NCI-H1694 treated with DMSO at 0.1 percent for 48 hours (cell line): ENCODE measurements at regions not wholly inside any gene's neighbourhood (a gene's known extent, or its start where the extent isn't known, plus 50 kb on each side); places are given as distances from the start of the nearest gene placed in this dataset.

ENCODE experiments used
- DNase-seq: peaks from one replicate; lab custom pipeline; 2025; lab: John Stamatoyannopoulos, UW

DNA sequence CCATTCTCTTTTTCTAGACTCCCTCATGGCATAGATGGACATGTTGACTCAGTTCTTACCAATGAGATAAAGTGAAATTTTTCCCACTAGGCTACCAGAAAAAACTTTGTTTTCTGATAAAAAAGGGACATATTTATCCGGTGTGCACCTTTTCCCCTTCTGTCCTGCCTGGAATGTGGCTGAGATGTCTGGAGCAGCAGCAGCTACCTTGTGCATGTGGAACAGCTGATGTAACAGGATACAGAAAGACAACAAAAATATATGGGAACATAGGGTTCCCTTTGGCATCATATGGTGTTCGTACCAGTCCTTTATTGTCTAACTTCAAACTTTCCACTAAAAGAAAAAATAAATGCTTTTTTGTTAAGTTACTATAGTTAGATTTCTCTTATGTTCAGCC lies 460.2 kb upstream of the HS6ST1 start:
- no peak for DNase-seq

DNA sequence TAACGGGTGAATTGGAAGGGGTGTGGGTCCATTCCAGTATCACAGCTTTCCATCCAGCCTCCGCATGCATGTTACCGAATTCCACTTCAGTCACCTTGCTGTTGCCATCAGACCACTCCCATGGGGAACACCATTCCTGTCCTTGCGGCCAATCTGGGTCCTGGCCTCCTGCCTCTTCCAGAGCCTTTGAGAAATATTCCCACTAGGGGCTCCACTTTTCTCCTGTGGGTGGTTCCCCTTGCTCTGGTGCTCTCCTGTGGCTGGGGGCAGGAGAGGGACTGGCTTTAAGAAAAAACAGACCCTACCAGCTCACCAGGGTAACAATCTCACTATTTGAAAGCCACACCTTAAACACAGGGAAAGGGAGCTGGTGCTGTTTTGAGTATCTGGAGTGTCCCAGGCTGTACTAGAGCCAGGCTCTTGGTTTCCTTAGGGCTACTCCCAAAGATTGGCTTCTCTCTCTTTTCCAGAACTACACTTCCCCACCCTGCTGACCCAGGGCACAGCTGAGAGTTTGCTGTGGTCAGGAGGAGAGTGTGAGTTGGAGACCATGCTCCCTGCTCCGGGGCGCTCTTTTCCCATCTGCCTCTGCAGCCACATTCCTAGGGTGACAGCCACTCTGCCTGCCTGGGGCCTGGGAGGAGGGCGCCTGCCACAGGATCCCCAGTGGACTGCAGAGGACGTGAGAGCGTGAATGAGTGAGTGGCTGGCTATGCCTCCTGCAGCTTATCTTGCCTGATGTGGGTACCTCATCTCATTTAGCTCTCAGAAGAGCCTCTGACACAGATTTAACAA lies 460.8 kb upstream of the HS6ST1 start:
- DNase-seq = no peak

DNA sequence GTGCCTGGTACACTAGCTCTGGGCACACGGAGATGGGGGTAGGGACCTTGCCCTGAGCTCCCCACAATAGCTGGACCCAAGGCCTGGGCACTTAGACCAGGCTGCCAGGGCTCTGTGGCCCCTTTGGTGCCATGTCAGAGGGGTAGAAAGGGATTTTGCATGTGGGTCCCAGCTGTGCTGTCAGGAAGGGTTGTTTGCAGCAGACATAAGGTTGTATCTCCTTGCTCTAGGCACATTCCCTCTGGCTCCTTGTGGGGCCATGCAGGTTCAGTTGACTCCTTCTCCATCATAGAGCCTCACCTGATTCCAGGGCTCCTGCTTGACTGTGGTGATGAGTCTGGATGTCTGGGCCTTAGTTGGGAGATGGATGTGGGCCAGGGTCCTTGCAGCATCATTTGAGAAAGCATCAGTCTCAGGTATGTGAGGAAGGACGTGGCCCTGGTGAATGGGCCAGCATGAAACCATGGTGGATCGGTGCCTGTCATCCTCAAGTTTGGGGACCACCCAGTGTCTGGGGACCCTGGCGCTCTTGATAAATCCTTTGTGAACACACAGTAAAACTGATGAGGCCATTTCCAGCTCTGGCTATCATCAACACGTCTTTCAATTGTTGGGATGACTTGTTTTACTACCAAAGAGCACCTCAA lies 461.9 kb upstream of the HS6ST1 start:
- no peak for DNase-seq

DNA sequence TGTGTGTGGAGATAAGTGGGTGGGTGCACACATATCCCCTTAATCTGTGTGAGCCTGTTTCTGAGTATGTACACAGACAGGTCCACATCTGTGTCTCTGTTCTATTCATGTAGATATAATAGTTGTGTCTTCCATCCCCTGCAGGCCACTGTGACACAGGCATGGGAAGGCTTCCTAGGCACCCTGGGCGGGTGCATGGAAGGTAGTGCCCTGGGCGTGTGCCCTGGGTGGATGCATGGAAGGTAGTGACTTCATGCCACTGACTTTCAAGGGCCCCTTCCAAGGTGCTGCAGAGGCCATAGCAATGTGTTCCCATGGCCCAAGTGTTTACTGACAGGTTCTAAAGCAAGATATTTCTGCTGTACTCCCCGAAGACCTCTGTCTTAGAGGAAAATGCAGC lies 462.5 kb upstream of the HS6ST1 start:
- no peak for DNase-seq

DNA sequence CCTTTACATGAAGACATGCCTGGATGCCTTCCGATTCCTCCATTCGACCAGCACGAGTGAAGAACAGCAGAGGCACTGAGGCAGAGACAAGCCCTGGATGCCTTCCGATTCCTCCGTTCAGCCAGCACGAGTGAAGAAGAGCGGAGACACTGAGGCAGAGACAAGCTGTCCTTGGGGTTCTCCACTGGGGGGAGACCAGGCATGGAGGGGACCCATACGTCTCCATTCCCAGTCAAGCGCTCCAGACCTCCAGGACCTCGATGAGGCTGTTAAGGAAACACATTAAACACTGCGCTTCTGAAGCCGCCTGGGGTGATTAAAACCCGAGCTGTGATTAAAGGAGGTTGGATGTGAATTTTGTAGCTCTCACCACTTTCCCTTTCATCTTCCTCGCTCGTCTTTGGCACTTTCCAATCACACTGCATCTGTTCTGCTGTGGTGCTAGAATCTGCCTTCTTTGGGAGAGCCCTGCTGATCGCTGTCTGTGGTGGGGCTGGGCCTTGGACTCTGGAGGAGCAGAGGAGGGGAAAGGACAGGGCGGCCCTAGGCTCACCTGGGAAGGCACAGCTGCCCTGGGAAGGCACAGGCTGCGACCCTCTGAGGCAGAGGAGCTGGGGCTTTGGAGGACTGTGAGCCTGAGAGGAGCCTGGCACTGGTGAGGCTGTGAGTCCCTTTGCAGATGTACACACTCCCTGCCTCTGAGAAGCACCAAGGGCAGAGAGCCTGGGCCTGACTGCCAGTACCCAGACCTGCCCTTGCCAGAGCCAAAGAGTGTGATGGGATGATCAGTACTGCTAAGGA lies 463.1 kb upstream of the HS6ST1 start:
- DNase-seq = no peak

DNA sequence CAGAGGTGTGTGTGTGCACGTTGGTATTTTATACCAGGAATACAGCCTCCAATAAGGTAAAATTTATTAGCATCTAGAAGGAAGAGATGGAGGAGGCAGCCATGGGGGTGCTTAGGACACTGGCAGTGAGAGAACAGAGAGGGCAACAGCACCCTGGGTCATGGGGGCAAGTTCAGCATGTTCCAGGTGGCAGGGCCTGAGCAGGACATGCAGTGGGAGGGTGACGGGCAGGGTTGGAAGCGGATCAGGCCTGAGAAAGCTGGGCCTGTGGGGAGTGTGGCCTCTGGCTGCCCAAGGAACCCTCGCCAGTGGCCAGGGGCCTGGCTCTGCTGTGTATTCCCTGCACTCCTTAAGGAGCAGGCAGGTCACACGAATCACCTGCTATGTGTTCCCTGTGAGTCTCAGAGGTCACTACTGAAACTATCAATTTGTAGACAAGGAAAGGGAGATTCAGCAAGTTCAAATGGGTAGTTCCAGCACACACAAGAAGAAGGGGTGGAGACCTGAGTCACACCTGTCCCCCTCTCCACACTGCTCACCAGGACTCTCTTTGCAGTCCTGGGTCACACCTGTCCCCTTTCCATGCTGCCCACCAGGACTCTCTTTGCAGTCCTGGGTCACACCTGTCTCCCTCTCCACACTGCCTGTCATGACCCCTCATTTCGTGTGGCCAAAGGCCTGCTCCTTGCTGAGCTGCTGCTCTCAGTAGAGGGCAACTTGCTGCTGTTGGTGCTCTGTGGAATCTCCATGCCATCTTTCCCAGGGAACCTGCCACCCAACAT lies 463.9 kb upstream of the HS6ST1 start:
- DNase-seq = no peak

DNA sequence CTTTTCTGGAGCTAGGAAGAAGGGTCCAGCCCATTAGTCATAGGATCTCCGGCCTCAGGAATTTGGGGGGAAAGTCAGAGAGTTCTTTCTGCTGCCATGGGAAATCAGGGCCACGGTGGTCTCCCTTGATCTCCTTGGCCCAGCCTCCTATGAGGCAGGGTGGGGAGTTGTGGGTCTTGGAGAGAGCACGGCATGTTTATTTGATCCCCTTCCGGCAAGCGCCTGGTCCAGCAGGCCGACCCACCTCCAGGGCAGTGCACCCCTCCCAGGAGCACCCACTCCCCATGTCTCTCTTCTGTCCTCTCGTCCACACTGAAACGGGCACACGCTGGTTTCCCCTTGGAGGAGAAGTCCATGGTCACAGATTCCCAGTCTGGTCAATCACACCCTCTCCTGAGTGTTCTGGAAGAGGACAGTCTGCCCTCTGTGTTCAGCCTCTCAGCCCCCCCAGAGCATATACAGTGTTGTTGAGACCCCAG lies 464.6 kb upstream of the HS6ST1 start:
- no peak for DNase-seq

DNA sequence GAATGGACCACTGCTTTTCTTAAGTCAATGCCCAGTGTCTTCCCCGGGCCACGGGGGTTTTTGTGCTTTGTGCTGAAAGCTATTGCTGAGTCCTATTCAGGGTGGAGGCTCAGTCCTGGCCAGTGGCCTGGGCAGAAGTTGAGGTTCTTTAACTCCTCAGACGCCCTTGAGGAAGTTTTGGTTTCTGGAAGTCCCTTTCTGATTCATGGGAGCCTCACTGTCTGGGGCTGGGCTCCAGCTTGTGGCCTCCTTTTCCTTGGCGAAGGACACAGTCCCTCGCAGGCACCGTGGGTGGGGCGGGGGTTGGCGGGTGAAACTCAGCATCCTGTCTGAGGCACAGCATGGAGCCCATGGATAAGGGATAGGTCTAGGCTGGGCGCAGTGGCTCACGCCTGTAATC lies 465.2 kb upstream of the HS6ST1 start:
- DNase-seq = no peak

DNA sequence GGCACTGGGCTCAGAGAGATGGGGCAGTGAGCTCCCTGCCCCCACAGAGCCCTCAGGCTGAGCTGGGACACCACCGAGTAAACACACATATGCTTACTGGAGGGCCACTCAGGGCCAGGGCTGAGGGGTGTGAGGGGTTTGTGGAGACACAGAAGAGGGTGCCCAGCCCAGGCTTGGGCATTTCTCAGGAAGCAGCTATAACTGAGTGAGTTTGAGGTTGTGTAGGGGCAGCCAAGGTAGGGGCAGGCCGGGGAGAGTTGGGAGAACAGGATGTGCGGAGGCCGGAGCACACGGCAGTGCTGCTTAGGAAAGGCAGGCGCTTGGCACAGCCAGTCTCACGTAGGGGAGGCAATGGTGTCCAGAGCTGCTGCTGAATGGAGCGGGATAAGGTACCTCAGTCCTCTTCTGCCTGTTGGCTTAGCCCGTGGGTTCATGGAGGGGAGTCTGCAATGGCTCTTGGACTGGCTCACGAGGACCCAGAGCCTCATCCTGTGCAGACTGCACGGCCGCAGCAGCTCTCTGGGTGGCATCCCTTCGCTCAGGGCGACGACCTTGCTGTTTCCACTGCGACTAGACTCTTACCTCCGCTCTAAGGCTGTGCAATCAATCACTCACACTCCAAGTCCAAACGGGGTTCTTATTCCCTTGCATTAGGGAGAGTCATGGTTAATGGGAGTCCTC lies 466.1 kb upstream of the HS6ST1 start:
- DNase-seq = no peak

DNA sequence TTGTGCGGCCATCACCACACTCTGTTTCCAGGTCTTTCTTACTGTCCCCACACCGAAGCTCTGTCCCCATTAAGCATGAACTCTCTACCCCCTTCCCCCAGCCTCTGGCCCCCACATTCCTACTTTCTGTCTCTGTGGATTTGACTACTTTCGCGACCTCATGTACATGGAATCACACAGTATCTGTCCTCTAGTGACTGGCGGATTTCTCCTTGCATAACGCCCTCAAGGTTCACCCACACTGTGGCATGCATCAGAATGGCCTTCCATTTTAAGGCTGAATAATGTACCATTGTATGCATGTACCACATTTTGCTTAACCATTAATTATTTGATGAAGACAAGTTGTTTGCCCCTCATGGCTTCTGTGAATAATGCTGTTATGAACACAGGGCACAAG lies 467.6 kb upstream of the HS6ST1 start:
- DNase-seq = no peak

DNA sequence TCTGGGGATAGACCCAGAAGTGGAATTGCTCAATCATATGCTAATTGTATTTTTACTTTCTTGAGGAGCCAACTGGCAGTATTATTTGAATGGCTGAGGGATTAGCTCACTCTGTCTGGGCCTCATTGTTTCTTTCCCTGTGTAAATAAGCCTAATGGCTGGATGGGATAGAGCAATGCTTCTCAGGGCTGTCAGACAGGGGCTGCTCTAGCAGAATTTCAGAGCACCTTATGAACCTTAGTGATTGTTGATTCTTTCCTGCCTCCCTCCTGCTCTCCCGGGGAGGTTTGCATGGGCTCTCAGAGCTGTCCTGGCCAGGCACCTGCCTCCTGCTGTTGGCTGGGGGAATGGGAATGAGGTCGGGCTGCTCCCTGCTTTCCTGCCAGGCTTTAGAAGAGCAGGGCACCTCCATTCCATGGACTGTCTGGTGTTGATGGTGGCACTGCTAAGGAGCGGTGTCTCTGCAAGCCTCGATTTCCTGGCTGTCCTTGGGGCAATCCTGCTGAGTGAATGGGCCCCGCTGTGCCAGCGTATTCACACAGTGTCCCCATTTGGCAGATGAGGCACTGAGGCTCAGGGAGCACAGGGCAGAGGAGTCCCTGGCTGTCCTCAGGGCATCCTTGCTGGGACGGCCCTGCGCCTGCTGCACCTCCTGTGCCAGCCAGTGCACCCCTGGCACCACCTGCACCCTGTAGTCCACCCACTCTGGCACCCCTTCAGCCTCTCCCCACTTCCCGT lies 468.2 kb upstream of the HS6ST1 start:
- no peak for DNase-seq

DNA sequence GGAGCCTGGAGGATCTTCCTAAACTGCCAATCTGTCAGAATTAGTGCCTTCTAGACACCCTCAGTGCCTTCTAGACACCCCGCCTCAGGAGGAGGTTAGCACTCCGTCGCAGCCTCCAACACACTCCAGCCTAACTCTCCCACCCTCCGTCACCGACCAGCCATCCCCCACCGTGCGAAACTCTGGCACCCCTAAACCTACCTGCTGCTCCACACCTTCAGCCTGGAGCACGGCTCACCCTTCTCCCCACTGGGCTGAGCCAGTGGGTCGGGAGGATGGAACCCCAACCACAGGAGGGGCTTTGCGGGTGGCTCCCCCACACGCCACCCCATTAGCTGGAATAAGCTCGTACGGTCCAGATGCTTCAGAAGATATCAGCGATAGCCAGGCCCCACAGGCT lies 468.9 kb upstream of the HS6ST1 start:
- no peak for DNase-seq

DNA sequence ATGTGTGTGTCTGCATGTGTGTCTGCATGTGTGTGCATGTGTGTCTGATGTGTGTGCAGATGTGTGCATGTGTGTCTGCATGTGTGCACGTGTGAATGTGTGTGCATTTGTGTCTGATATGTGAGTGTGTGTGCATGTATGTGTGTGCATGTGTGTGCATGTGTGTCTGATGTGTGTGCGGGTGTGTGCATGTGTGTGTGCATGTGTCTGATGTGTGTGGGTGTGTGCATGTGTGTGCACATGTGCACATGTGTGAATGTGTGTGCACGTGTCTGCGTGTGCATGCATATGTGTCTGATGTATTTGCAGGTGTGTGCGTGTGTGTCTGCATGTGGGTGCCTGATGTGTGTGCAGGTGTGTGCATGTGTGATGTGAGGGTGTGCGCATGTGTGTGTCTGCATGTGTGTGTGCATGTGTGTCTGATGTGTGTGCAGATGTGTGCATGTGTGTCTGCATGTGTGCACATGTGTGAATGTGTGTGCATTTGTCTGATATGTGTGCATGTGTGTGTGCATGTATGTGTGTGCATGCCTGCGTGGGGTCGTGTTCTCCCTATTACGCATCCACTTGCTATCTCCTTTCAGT lies 470.1 kb upstream of the HS6ST1 start:
- no peak for DNase-seq

DNA sequence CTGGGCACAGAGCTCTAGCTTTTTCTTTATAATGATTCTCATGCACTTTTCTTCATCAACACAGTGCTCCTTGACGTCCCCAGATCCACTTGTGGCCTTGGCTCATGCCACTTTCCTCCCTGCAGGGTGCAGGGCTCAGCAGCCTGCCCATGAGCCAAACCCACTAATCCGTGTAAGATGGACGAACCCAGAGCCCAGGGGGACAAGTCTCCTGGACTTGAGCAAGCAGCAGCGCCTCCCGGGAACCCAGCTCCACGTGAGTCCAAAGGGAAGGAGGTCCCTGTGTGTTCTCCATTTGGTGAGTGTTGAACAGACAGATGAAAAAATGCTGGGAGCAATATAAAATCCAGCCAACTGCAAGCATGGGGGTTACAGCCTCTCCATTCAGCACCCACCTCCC lies 470.6 kb upstream of the HS6ST1 start:
- no peak for DNase-seq

DNA sequence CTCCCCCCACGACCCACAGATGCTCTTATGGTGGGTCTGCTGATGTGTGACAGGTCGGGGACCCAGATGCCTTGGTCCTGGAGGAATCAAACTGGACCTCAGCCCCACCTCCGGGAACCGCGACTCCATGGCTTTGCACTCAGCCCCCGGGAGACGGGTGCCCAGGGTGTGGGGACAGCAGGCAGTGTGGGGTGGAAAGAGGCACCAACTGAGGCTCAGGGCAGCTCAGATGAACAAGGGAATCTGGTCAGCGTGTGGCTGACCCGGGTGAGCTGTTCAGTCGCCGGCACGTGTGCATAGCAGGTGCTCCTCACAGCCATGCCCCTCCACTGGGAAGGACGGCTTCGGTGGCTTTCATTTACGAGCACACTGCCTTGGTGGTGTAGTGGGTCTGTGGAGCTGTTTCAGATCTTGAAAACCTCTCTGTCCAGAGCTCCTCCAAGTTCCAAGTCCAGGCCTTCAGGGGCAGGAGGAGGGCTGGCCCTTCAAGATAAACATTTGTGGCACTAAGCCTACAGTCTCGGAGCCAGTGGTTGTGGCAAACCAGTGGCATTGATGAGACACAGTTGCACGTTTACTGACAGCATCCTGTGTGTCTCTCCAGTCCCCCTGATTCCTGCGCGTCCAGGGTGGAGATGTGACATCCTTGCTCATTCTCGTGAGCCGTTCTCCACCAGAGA lies 471.2 kb upstream of the HS6ST1 start:
- no peak for DNase-seq

DNA sequence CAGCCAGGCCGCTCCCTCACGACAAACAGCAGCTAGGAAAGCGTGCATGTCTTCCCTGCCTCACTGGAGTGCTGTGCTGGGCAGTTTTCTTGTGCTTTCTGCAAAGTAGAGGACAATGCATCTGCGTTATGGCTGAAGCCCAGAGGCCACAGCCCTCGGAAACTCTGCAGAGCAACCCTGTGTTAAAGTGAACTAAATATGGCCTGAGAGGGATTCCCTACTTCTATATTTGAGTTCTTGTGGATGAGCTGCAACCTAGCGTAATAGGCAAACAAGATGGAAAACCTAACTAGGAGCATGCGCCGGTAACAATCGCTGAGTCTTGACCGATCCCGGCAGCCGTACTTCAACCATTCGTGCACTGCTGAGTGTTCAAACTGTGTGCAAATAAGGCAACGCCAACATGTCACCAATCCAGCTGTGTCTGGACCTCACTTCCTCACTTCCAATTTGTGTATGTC lies 471.9 kb upstream of the HS6ST1 start:
- DNase-seq = no peak

DNA sequence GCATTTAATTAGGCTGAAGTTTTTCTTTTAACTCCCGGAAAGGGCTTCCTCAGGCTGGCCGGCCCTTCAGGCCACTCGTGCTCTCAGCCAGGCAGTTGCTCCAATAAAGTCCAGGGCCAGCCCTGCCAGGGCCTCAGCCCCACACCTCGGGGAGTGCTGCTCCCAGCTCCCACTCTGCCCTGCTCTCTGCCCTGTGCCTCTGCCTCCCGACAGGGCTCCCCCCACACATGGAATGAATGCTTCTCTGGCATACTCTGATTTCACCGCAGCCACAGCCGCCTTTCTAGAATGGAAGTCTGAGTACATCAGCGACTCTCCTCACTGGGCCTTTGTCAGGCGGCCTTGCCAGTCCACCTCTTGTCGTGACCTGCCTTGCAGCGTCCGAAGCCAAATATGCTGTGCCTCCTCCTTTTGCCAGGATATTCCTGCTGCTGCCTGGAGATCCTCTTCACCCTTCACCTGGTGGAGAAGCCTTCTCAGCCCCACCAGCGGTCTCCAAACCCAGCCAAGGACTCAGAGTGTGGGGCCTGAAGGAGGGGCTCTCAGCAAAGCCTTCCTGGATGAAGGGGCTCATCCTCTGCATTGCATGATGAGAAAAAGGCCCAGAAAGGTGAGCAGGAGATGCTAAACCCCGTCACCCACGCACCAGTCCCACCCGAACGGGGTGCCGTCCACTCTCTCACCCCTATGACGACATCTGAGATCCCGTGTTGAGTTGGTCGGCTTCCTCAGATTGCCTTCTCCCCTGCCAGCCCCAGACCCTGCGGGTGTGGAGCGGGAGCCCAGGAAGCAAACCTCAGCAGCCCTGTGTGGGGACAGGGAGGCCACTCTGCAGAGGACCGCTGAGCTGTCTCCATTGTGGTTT lies 472.7 kb upstream of the HS6ST1 start:
- no peak for DNase-seq

DNA sequence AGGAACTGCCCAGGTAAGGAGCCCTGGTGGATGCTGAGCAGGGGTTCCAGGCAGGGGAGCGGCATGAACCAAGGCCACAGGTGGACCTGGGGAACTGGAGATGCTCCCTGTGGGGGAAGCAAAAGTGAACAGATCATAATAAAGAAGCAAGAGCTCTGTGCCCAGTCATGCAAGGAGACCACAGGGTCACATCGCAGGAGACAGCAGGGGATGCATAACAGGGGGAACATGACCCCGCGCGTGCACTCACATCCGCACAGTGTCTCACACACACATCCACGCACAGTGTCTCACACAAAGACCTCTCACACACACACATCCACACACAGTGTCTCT lies 473.3 kb upstream of the HS6ST1 start:
- DNase-seq = no peak
